ENCODE measurements at regions not wholly inside any gene's neighbourhood (a gene's known extent, or its start where the extent isn't known, plus 50 kb on each side); places are given as distances from the start of the nearest gene placed in this dataset.

DNA sequence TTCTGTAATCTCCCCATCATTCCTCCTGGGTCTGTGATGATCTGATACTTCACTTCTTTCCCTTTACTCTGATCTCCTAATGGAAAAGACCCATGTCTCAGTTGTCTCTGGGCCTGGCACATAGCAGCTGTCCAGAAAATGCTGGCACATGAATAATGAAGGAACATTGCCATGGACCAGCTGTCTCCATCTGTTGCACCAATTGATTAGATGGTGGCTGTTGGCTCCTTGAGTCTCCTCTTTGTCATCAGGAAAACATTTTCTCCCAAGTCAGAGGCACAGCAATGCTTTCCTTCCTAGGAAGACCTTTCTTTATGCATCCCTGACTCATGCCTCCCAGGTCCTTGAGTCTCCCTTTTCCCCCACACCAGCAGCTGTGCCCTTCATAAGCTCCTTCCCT is 286.2 kb upstream of the CXCR4 start:
- DNase-seq (ENCODE audit: low read depth) = no peak

DNA sequence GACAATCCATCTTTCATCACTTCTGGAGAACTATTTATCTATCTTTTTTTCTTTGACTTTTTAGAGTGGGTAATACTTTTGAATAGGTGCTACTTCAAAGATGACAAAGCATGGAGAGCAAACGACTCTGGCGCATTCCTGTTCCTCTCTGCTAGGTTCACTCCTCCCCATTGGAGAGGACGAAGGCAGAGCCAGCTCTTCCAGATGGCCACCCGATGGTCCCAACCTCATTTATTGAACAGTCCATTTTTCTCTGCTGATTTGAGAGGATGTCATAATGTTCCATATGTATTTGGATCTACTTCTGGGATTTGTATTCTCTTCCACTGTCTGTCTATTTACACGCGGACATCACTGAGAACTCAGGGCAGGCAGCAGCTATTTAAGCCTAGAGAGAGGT is 284.3 kb upstream of the CXCR4 start:
- no peak for DNase-seq (ENCODE audit: low read depth)

DNA sequence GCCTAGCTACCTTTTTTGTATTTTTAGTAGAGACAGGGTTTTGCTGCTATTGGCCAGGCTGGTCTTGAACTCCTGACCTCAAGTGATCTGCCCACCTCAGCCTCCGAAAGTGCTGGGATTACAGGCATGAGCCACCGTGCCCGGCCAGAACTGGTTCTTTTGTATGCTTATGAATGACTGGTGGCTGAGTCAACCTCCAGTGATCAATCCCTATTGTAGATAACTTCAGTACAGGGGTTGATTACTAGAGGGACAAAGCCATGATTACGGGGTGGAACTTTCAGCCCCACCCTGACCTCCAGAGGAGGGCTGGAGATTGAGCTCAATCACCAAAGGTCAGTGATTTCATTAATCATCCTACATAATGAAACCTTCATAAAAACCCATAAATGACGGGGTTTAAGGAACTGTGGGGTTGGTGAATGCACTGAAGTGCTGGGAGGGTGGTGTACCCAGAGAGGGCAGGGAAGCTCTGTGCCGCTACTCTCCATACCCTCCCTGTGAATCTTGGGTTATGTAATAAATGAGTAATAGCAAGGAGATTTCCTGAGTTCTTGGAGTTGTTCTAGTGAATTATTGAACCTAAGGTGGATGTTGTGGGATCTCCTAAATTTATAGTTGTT is 281.8 kb upstream of the CXCR4 start:
- DNase-seq (ENCODE audit: low read depth) = no peak

DNA sequence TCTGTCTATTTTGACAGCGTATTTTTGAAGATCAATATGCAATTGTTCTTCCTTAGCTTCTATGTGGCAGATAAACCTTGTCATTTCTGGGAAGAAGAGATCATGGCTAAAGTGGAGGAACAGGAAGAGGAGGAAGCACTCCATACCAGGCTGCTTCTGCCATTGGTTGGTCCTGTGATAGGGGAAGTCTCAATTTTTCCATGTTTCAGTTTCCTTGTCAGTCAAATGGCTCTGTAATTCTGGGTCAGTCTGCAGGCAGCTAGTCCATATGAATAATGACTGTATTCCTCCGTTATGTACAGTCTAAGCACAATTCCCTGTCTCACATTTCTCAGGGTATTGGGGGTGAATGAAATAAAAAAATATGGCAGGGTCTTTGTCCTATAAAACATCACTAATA is 277.6 kb upstream of the CXCR4 start:
- no peak for DNase-seq (ENCODE audit: low read depth)

DNA sequence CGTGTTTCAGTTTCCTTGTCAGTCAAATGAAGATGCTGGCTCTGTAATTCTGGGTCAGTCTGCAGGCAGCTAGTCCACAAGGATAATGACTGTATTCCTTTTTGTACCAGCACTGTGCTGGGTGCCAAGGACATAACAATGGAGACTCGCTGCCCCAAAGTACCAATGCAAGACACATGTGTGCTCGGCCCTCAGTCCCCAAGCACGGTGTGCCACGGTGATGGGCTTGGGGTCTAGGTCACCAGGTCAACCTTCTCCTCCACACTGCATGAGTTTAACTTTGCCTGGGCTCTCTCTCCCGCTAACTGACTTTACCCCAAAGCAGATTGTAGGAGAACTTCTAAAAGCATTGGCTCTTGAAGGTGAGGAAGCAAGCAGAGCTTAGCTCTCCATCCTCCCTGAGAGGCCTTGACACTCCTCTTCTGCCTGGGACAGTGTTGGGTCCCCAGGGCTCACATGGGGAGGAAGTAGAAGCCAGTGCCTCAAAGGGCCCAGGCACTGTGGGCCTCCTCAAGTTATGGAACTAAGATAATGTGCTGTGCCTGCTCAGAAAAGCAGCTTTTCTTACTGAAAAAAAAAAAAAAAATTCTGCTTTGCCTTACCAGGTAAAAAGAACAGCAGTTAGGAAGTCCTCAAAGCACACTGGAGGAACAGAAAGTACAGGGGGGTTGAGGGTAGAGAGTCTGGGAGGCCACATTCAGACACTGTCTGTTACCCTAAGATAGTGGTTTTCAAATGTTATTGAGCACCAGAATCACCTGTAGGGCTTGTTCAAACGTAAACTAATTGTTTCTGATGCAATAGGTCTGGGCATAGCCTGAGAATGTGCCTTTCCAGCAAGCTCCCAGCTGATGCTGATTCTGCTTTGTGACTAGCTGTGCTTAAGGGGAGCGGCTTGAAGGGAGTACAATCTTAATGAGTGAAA is 276.4 kb upstream of the CXCR4 start:
- DNase-seq (ENCODE audit: low read depth) = no peak

DNA sequence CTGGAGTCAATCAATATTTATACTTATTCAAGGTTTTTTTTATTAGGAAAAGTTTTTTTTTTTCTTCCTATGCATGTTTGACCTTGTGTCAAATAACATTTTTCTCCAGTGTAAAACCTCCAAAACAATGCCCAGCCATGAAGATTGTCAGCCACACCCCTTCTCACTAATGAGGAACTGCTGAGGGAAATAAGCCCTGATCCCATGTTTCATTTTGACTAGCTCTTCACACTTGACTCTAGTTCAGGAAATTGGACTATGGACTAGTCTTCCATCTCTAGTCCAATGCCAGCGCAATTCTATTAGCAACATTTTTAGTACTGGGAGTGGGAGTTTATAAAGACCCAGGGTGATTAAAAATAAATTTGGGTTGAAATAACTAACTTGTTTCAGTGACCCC is 275.6 kb upstream of the CXCR4 start:
- DNase-seq (ENCODE audit: low read depth) = no peak

DNA sequence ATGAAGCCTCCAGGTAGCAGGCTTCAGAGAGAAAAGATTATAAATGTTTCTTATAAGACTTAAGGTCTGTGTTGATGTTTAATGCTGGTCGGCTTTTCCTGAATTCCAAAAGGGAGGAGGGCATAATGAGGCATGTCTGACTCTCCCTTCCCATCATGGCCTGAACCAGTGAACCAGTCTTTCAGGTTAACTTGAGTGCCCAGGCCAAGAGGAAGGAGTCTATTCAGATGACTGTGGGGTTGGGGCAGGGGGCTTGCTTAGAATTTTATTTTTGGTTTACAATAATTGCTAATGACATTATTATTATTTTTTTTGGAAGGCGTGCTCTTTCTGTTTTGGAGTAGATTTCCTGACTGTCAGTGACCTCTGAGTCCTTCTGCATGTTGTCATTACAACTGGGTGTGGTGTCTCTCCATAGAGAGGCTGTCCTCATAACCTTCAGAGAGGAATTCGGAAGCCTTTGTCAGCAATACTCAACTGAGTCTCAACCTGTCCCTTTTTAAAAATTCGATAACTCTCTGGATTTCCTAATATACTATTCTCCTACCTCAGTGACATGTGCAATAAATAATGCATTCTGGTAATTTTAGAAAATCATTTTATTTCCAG is 275.1 kb upstream of the CXCR4 start:
- no peak for DNase-seq (ENCODE audit: low read depth)

DNA sequence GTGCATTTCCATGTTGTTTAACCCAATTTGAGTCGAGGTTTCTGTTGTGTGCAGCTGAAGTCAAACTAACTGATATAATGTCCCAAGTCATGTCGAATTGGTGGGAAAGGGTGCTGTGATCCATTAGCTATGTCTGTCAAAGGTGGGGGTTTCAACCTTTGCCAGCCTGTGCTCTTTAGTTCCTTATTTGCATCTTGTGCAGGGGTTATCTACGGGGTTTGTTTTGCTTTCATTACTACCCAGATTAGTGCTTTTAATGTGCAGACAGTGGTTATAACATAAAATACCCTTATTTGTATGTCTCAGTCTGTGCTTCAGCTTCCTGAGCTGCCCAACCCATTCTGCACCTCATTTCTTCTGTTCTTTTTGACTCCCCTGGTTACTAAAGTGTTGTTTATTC is 271.9 kb upstream of the CXCR4 start:
- DNase-seq (ENCODE audit: low read depth) = no peak

DNA sequence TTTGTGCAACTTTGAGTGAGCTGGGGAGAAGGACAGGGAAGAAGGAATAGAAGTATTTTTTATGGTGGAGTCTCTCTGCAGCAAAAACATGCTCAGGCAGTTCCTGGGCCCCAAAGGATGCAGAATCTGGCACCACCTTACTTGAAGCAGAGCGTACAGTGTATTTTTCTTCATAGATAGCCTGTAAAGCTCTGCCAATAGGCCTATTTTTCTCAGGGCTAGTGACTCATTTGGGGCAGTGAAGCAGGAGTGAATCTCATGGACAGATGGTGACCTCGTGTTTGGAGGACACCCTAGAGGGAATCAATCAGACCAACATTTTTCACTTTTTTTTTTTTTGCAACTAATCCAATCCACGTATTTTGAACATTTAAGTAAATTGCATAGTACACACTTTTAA is 268.1 kb upstream of the CXCR4 start:
- DNase-seq (ENCODE audit: low read depth) = peak; percentile 9

DNA sequence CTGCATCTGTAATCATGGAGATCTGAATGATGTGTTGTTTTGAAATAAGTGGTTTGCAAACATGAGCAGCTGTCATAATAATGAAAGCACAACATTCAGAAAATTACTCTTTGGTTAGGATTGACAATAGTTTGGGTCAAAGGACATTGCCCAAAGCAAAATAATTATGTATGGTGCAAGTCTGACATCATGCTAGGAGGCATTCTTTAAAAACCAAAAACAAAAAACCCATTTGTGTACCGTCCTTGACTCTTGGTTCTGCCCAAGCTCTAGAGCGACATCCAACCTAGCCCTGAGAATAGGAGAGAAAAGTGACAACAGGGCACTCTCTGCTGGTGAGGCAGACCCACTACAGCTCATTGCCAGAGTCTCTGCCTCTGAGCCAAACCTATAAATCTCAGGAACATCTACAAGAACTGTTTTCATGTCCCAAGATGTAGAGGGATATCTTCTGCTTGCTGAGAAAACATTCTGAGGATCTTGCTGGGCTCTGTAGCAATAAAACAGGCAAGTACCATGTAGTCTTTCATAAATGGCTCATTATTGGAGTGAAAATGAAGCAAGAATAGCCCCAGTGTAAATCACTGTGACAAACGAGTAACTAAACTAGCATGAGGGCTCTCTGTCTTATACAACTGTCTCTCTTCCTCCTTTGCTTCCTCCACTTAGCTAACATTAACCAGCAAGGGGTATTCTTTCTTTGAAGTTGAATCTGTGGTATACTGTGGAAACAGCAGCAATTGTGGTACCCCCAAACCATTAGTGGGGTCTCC is 266.8 kb upstream of the CXCR4 start:
- no peak for DNase-seq (ENCODE audit: low read depth)

DNA sequence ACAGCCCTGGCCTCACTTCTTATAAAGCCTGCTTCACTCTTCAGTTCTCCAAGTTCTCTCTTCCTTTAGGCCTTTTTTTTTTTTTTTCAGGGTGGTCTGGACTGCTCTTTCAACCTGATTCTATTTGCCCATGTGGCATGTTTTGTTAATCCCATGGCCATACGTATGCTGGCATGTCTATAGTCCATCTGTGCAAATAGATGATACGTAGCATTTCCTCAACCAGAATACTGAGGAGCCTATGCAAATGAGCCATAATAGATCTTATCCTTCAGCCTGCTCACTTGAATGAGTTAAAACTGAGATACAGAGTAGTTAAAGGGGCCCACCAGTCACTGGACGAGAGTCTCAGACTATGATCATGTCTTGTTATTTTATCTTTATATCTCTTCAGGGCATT is 265.2 kb upstream of the CXCR4 start:
- DNase-seq (ENCODE audit: low read depth) = no peak

DNA sequence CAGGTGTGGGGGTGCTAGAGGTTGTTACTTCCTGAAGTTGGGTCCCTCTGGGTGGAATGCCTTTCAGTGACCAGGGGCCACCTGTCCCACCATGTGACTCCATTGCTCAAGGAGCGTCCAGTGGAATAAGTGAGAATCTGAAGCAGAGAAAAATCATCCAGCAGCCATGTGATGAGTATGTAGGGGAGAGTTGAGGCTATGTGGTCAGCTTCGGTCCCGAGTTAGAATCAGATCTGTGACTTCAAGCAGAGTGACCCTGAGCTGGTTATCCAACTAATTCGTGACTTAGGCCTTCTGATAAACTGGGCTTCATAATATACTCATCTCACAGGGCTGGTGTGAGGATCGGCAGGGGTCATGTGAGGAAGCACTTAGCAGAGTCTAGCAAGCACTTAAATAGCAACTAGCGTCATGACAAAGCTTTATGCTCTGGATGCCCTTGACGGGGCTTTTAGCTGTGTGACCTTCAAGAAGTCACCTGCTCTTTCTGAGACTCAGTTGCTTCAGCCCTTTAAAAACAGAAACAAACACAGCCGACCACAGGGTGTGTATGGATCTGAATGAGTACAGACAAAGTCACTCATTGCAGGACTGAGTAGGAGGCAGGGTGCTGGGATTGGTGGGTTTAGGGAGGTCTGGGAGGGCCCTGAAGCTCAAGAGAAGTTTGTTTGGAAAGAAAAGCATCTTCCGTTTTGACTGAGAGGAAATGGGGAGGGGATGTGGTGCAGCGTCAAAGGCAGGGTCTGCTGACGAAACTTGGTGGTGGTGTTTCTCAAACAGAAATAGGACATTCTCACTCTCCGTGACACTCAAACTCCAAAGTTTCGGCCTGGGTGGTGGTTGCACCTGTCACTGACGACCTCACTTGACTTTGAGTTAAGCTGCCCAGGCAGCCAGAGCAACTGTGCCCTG is 264.0 kb upstream of the CXCR4 start:
- no peak for DNase-seq (ENCODE audit: low read depth)

DNA sequence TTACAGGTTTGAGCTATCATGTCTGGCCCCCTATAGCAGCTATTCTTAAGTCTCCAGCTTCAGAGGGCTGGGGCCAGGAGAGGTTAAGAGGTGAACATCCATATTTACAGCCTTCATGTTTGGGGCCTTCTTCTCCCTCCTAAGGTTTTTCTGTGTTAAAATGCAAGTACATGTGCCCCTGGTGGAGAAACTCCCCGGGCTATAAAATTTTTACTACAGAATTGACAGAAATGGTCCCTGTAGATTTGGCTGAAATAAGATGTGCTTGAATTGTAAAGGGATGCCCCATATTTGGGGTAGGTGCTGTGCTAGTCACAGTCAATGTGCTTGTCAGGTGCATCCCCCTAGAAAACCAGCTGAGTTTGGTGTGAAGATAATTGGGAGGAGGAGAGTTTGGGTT is 263.3 kb upstream of the CXCR4 start:
- no peak for DNase-seq (ENCODE audit: low read depth)

DNA sequence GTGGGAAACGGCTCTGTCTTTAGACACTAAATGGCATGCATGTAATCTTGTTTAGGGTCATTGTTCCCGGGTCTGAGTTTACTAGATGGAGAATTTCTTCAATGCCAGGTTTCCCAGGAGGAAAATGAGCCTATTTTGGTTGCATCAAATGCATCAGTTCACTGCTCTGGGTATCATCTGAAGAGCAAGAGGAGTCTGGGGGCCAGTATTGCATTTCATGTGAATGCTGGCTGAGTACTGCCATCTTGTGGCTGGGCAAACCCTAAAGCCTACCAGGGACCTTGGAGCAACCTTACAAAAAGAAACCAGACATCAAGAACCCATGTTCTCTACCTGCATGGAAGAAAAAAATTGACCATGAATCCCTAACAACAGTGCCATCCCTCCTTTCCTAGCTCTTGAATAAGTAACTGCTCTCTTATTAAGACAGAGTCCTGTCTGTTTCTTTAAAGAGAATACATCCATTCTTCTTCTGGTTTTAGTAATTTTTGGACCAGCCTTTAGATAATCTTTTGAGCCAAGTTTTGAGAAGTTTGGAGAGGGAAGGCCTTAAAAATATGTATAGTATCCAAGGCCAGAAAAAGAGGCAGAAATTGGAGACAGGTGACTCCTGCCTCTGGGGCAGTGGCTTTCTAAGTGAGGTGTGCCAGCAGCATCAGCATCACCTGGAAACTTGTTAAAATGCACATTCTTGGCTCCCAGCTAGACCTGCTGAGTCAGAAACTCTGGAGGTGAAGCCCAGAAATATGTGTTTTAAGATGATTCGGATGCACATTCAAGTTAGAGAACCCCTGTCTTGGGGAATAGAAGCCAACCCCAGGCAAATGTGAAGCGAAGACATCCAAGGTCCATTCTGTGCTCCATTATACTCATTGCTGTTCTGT is 261.0 kb upstream of the CXCR4 start:
- peak; percentile 18 for DNase-seq (ENCODE audit: low read depth)

DNA sequence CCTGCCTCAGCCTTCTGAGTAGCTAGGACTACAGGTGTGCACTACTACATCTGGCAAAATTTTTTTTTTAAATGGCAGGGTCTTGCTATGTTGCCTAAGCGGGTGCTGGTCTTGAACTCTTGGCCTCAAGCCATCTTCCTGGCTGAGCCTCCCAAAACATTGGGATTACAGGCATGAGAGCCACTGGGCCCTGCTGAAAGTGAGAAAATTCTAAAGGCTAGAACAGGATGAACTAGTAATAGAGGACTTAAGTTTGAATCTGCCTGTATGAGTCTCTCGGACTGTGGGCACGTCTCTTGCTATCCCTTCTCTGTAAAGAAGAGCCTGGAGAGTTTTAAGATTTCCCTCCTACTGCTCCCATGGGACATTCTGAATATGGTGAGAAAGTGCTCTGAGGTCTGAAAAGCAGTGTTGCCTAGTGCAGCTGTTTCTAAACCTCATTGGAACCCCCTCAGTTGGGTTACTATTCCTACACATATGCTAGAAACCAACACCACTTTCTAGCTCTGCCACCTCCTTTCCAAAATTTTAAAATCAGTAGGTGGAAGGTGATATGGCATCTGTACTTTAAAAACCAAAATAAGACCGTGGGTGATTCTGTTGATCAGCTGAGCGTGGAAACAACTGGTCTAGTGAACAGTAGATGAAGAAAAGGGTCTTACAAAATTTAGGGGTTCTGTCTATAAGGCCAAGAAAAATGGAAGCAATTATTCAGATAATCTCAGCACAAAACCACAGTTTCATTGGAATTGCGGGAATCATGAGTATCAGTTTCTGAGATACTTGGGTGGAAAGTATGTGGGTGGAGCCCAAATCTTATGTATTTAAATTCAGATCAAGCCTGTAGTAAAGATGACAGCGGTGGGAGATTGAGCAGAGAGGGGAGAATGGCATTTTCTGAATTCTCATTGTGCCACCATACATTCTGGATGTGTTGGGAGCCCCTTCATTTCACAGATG is 259.8 kb upstream of the CXCR4 start:
- no peak for DNase-seq (ENCODE audit: low read depth)

DNA sequence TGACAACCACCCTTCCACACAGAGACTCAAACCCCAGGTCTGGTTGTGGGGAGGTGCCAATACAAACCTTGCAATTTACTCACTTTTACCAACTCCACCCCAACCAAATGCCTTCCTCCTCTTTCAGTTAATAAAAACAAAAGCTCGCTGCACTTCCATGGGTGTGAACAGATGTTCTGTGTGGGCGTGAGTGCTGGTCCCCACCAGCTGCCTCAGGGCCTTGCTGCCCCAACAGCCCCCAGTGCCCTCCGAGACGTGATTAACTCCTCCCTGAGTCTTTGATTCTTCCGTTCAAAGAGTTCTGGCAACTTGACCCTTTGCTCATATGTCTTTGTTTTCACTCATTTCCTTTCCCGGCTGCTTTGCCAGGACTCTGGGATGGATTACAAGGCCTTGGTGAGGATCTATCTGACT is 258.9 kb upstream of the CXCR4 start:
- DNase-seq (ENCODE audit: low read depth) = no peak

DNA sequence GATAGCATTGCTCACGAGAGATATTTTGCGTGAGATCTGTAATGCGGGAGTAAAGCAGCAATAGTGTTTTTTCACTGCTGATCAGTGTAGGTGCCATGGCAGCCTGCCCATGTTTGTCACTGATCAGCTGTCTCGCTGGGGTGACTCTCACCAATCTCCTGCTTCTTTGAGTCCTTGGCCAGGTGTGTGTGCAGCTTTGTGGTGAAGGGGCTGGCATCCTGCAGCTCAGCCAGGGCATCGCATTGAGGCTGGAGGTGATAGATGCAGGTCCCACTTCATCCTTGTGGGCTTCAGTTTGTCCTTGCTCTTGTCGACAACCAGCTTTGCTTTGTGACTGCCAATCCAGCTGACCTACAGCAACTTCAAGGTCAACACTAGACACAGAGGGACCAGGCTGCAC is 258.3 kb upstream of the CXCR4 start:
- DNase-seq (ENCODE audit: low read depth) = no peak

DNA sequence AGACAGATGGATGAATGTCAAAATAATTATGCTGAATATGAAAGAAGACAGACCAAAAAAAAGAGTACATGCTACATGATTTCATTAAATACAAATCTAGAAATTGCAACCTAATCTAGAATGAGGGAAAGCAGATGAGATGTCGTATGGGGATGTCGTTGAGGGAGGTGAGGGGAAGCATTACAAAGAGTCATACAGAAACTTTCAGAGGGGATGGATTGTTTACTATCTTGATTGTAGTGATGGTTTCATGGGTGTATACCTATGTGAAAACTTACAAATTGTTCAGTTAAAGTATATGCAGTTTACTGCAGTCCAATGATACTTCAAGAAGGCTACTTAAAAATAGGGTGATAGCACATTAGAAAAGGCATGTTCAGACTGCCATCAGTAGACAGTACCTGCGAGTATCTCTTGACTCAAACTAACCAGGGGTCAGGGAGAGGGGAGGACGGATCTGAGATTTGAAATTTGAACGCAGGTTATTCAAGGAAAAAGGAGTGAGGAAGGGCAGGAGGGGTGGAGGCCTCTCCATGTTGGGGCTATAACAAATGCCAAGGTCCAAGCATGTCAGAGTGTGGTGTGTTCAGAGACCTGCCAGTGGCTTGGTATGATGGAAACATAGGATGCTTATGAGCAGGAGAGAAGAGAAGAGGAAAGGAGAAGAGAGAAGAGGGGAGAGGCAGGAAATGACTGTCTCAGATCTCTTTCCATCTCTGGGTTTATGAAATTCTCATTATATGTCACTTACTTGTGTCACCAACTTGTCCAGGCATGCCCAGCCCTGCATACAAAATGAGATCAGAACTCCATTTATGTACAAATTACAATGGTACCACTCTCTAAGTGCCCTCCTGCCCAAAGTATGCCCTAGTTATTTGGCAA is 257.3 kb upstream of the CXCR4 start:
- DNase-seq (ENCODE audit: low read depth) = no peak

Data from HS-5 (cell line).